ENCODE measurements at regions not wholly inside any gene's neighbourhood (a gene's known extent, or its start where the extent isn't known, plus 50 kb on each side); places are given as distances from the start of the nearest gene placed in this dataset.

DNA sequence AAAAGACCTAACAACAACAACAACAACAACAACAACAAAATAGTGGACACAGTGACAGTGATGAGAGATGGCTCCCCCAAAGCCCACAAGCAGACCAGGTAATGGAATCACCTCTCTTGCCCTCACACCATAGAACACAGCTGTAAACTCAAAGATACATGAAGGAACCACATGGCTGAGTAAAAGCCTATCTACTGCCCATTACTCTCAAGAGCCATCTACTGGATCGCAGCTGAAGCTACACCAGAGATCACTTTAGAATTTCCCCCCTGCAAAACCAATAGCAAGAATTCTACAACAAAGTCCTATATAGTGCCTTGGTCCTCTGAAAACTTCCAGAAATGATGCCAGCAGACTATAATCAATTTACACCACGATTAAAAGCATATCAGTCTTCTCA, 1537.6 kb upstream of the CDH9 start:
- Histone ChIP-seq H4K5ac (ENCODE audit: insufficient read length, low read depth, low read length) (no peak overlapping the region), H3K23ac (ENCODE audit: insufficient read length, low read depth, low read length) (no peak overlapping the region), H4K20me1 (ENCODE audit: control insufficient read depth, insufficient read depth, insufficient read length) (no peaks in the 10 kb centered on the region), H2BK120ac (ENCODE audit: low read depth, low read length, poor library complexity, severe bottlenecking) (no peak overlapping the region), H3K79me1 (ENCODE audit: insufficient read depth, low read depth, low read length, poor library complexity, severe bottlenecking) (no peaks in the 10 kb centered on the region), H2AK5ac (ENCODE audit: insufficient read length, low read length) (no peak overlapping the region), H4K91ac (ENCODE audit: insufficient read length, low read depth, low read length) (no peak overlapping the region), H3K14ac (ENCODE audit: insufficient read depth, low read length) (no peak overlapping the region), H4K8ac (replicated peaks; ENCODE audit: insufficient read length, low read depth, low read length) (no peak overlapping the region), H3K9me3 (ENCODE audit: control insufficient read depth, low read depth, low read length) (no peaks in the 10 kb centered on the region), H3K4me2 (ENCODE audit: insufficient read depth, insufficient read length, low read length) (no peak overlapping the region), H3K27ac (ENCODE audit: insufficient read length, low read depth, low read length) (no peak overlapping the region), H3K56ac (ENCODE audit: insufficient read length, low read depth, low read length) (no peak overlapping the region), H2AFZ (ENCODE audit: low read length) (no peak overlapping the region), H3K79me2 (ENCODE audit: insufficient read depth, low read length) (no peaks in the 10 kb centered on the region), H3K4ac (ENCODE audit: low read depth, low read length) (no peak overlapping the region), H3T11ph (ENCODE audit: low read length) (no peak overlapping the region), H2BK20ac (ENCODE audit: low read depth, low read length, poor library complexity, severe bottlenecking) (no peak overlapping the region), H2BK12ac (ENCODE audit: insufficient read length, low read depth, low read length) (no peak overlapping the region), H3K18ac (ENCODE audit: insufficient read length, low read depth, low read length) (no peak overlapping the region), H3K27me3 (ENCODE audit: insufficient read depth, low read length) (no peaks in the 10 kb centered on the region), H2BK15ac (ENCODE audit: low read depth, low read length) (no peak overlapping the region), H2BK5ac (ENCODE audit: insufficient read length, low read length) (no peak overlapping the region), H3K23me2 (ENCODE audit: insufficient read length, low read depth, low read length, poor library complexity, severe bottlenecking) (no peaks in the 10 kb centered on the region), H3K4me1 (ENCODE audit: insufficient read depth, low read length) (no peaks in the 10 kb centered on the region), H3K9ac (ENCODE audit: extremely low read depth, insufficient read length, low read length) (no peak overlapping the region)
- peak; percentile 65; the same call in 2 of the 3 replicates for TF ChIP-seq CTCF (conservative IDR thresholded peaks at IDR 0.05)
- Mint-ChIP-seq H3K27me3 (ENCODE audit: low read depth) (no peaks in the 10 kb centered on the region; the same call in 1 of the 2 replicates), H3K36me3 (ENCODE audit: insufficient read depth in 1 of 3, low read depth in 3 of 3) (no peaks in the 10 kb centered on the region; a peak in 1 of 7 replicates), H3K4me3 (no peak overlapping the region; a peak in 1 of 5 replicates), H3K27ac (no peak overlapping the region), H3K4me1 (no peaks in the 10 kb centered on the region), H3K9me3 (no peaks in the 10 kb centered on the region; a peak in 1 of 5 replicates)
- no CpG with 5 or more reads among the region's 2 CpGs for WGBS (ENCODE audit: extremely low coverage, insufficient read length, low lambda C conversion rate)
- no peak for DNase-seq

Measured in H9 (cell line).